B cell (primary cell): ENCODE measurements at regions not wholly inside any gene's neighbourhood (a gene's known extent, or its start where the extent isn't known, plus 50 kb on each side); places are given as distances from the start of the nearest gene placed in this dataset.

Experiments used
- ATAC-seq: fragments of 200-7000 bp; cut with Tn5 transposase; one replicate; pipeline ENCODE4 v1.10.0; 2021; ENCODE audit warnings: low read depth, mild to moderate bottlenecking, moderate number of reproducible peaks, moderate library complexity
- CTCF ChIA-PET: fragments of 350-600 bp; sonication (Branson Sonifier 250); formaldehyde crosslinking; loops from one replicate; lab custom pipeline; 2021; ENCODE audit warnings: antibody characterized with exemption, inconsistent platforms; lab: Charles Lee
- POLR2A ChIA-PET: fragments of 350-600 bp; sonication (Branson Sonifier 250); formaldehyde crosslinking; loops from one replicate; lab custom pipeline; 2021; ENCODE audit warnings: antibody characterized with exemption; lab: Charles Lee
- DNase-seq: peaks from one replicate; pipeline ENCODE4 v3.0.0; 2013
- H2AFZ ChIP-seq: 2 replicates; pipeline ENCODE4 v1.6.1; 2012; ENCODE audit warnings: mild to moderate bottlenecking, low read depth, low read length; ENCODE audit not compliant: insufficient read depth, poor library complexity, severe bottlenecking
- H3K27ac ChIP-seq, 2 donors: 1 replicate in 1 of 2; 2 replicates in 1 of 2; pipeline ENCODE4 v1.5.1; 2012 to 2013; ENCODE audit warnings: low read length in 2 of 2, mild to moderate bottlenecking in 2 of 2, moderate library complexity in 1 of 2
- H3K27me3 ChIP-seq, 4 experiments: fragments of 200-600 bp in 1 of 4; sonication (generic) in 1 of 4; replicated peaks in 1 of 4; 1 replicate in 2 of 4; 2 replicates in 2 of 4; pipeline versions ENCODE4 v1.6.1 to v1.7.0; 2013 to 2016; ENCODE audit warnings: low read length in 3 of 4, mild to moderate bottlenecking in 2 of 4, mixed read lengths in 1 of 4, moderate library complexity in 1 of 4; ENCODE audit not compliant: insufficient read depth in 4 of 4, control insufficient read depth in 3 of 4; ENCODE audit errors: control extremely low read depth in 1 of 4
- H3K36me3 ChIP-seq, 2 experiments: replicated peaks in 1 of 2; 1 replicate in 1 of 2; 2 replicates in 1 of 2; pipeline versions ENCODE4 v1.6.1 to v1.7.1; 2013; ENCODE audit warnings: low read length in 1 of 2; ENCODE audit not compliant: insufficient read depth in 2 of 2, control insufficient read depth in 1 of 2; ENCODE audit errors: control extremely low read depth in 1 of 2, extremely low read depth in 1 of 2
- H3K4me1 ChIP-seq, 2 donors: fragments of 200-600 bp in 1 of 2; sonication (generic) in 1 of 2; 1 replicate in 1 of 2; 2 replicates in 1 of 2; pipeline versions ENCODE4 v1.5.1 to v1.6.1; 2013 to 2017; ENCODE audit warnings: low read length in 2 of 2; ENCODE audit not compliant: control insufficient read depth in 2 of 2, insufficient read depth in 2 of 2
- H3K4me2 ChIP-seq: replicated peaks from 2 replicates; pipeline ENCODE3; 2012; ENCODE audit warnings: mild to moderate bottlenecking, low read depth, low read length; ENCODE audit not compliant: poor library complexity, severe bottlenecking
- H3K4me3 ChIP-seq, 5 experiments: fragments of 200-600 bp in 1 of 5; sonication (generic) in 1 of 5; 1 replicate in 3 of 5; 2 replicates in 2 of 5; pipeline versions ENCODE4 v1.5.1 to v1.7.0; 2011 to 2016; ENCODE audit warnings: low read length in 4 of 5, mild to moderate bottlenecking in 4 of 5, low read depth in 2 of 5, control low read depth in 1 of 5, moderate library complexity in 1 of 5; ENCODE audit not compliant: insufficient read depth in 1 of 5; ENCODE audit errors: control extremely low read depth in 1 of 5, extremely low read depth in 1 of 5
- H3K79me2 ChIP-seq: fragments of 200-600 bp; sonication (generic); one replicate; pipeline ENCODE4 v1.6.0; 2016; ENCODE audit warnings: low read length; ENCODE audit not compliant: control insufficient read depth, insufficient read depth
- H3K9ac ChIP-seq: fragments of 200-600 bp; sonication (generic); 2 replicates; pipeline ENCODE4 v1.6.1; 2017; ENCODE audit warnings: mild to moderate bottlenecking, low read length, moderate library complexity
- H3K9me3 ChIP-seq, 3 donors: one replicate each; pipeline versions ENCODE4 v1.6.1 to v1.7.1; 2013; ENCODE audit warnings: low read length in 2 of 3; ENCODE audit not compliant: control insufficient read depth in 2 of 3, insufficient read depth in 1 of 3; ENCODE audit errors: control extremely low read depth in 1 of 3
- H4K20me1 ChIP-seq: 2 replicates; pipeline ENCODE4 v1.6.0; 2012; ENCODE audit warnings: mild to moderate bottlenecking, low read length; ENCODE audit not compliant: insufficient read depth, control insufficient read depth, poor library complexity, severe bottlenecking
- H3K27ac Mint-ChIP-seq: one replicate; pipeline ENCODE4 v1.8.0; 2021; ENCODE audit warnings: mixed read lengths
- H3K27me3 Mint-ChIP-seq: one replicate; pipeline ENCODE4 v1.8.0; 2021; ENCODE audit warnings: mixed read lengths
- H3K4me1 Mint-ChIP-seq: one replicate; pipeline ENCODE4 v1.8.0; 2021; ENCODE audit warnings: mixed read lengths
- H3K4me3 Mint-ChIP-seq: one replicate; pipeline ENCODE4 v1.8.0; 2021; ENCODE audit warnings: mixed read lengths
- H3K9me3 Mint-ChIP-seq: one replicate; pipeline ENCODE4 v1.8.0; 2022; ENCODE audit warnings: mixed read lengths; ENCODE audit not compliant: insufficient read depth
- CTCF ChIP-seq: fragments of 200-600 bp; IDR thresholded peaks from one replicate; pipeline ENCODE4 v1.8.0; 2022; ENCODE audit warnings: antibody characterized with exemption, mild to moderate bottlenecking
- EZH2 ChIP-seq: IDR thresholded peaks from 2 replicates; pipeline ENCODE4 v1.6.1; 2012; ENCODE audit warnings: borderline replicate concordance, low read depth, mild to moderate bottlenecking, moderate library complexity, low read length; ENCODE audit not compliant: insufficient read depth, poor library complexity, severe bottlenecking
- WGBS: methylation state at CpG from one replicate; pipeline ENCODE4 v1.1.5; 2013; ENCODE audit warnings: missing lambda C conversion rate; ENCODE audit not compliant: insufficient coverage; 5-methylcytosine and 5-hydroxymethylcytosine counted together
- intact Hi-C: fragments of 100-400 bp; cut with micrococcal nuclease; formaldehyde crosslinking; loops from one replicate; pipeline ENCODE4 v1.10.0; 2022

DNA sequence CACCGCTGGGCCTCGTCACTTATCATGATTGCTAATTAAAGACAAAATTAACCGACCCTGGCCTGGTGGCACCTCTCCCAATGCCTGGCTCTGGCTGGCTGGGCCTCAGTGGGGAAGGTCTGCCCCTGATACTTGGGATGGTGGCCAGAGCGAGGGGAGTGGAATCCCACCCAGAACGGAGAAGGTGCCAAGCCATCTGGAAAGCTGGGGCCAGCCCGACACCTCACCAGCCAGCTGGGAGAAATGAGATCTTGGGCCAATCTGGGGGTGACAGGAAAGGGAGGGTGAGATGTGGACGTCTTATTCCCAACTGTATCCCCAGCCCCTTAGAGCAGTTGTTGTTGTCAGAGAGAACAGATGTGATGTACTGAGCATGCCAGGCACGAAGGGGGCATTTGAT lies 215.0 kb upstream of the PWP1 start:
- H2AFZ ChIP-seq, result no peak overlapping the region
- no peak overlapping the region for H3K9ac ChIP-seq
- DNase-seq (no peak), ATAC-seq (no peak)
- no peaks in the 10 kb centered on the region for H3K9me3 Mint-ChIP-seq
- H3K4me1 ChIP-seq, result peaks cover 7 to 12% of the 10 kb centered on the region in 2 donors
- 98% methylated on average over 6 of the region's 8 CpGs for WGBS
- intact Hi-C loops, result no loop called here
- H3K27ac ChIP-seq, result no peak overlapping the region
- no peaks in the 10 kb centered on the region for H3K79me2 ChIP-seq
- H3K4me3 ChIP-seq, result no peak overlapping the region
- H3K4me2 ChIP-seq, result no peak overlapping the region
- H3K27me3 ChIP-seq, result no peaks in the 10 kb centered on the region
- no peak overlapping the region for H3K27ac Mint-ChIP-seq
- H3K4me3 Mint-ChIP-seq, result no peak overlapping the region
- no peaks in the 10 kb centered on the region for H3K27me3 Mint-ChIP-seq
- ChIA-PET POLR2A (no interaction called here), CTCF (no interaction called here)
- H3K4me1 Mint-ChIP-seq, result peaks cover 12% of the 10 kb centered on the region
- no peaks in the 10 kb centered on the region for H4K20me1 ChIP-seq
- no peaks in the 10 kb centered on the region for H3K36me3 ChIP-seq
- no peaks in the 10 kb centered on the region for H3K9me3 ChIP-seq
- no peak for TF ChIP-seq CTCF
- TF ChIP-seq EZH2, result no peak

- Mint-ChIP-seq H3K4me1 (peaks cover 23% of the 10 kb centered on the region), H3K9me3 (no peaks in the 10 kb centered on the region), H3K27me3 (no peaks in the 10 kb centered on the region), H3K4me3 (no peak overlapping the region), H3K27ac (no peak overlapping the region)
- CTCF ChIA-PET, result interaction anchor here (1.0 kb wide), 1 partner anchor 135 kb away, joined by 4 read pairs; no protein-coding TSS in a partner anchor
- ATAC-seq, result no peak
- Histone ChIP-seq H3K4me1 (peaks cover 19 to 22% of the 10 kb centered on the region in 2 donors), H3K27me3 (no peaks in the 10 kb centered on the region), H3K4me2 (no peak overlapping the region), H2AFZ (no peak overlapping the region), H3K27ac (no peak overlapping the region), H3K9ac (no peak overlapping the region), H3K79me2 (no peaks in the 10 kb centered on the region), H3K4me3 (no peak overlapping the region), H4K20me1 (no peaks in the 10 kb centered on the region), H3K36me3 (no peaks in the 10 kb centered on the region), H3K9me3 (no peaks in the 10 kb centered on the region)
- TF ChIP-seq EZH2 (no peak), CTCF (no peak)
- no peak for DNase-seq
- POLR2A ChIA-PET, result no interaction called here
- intact Hi-C loops, result no loop called here
- 96% methylated on average over 6 of the region's 6 CpGs for WGBS
Observed at GRCh38 chr12:107472308-107472707, 213.3 kb upstream of the PWP1 start.
